ENCODE measurements at regions not wholly inside any gene's neighbourhood (a gene's known extent, or its start where the extent isn't known, plus 50 kb on each side); places are given as distances from the start of the nearest gene placed in this dataset.
"Not testable (repeated sequence)": the region's sequence is repeated elsewhere in the genome, so short reads cannot be mapped to it uniquely, and the experiment has no call there.

DNA sequence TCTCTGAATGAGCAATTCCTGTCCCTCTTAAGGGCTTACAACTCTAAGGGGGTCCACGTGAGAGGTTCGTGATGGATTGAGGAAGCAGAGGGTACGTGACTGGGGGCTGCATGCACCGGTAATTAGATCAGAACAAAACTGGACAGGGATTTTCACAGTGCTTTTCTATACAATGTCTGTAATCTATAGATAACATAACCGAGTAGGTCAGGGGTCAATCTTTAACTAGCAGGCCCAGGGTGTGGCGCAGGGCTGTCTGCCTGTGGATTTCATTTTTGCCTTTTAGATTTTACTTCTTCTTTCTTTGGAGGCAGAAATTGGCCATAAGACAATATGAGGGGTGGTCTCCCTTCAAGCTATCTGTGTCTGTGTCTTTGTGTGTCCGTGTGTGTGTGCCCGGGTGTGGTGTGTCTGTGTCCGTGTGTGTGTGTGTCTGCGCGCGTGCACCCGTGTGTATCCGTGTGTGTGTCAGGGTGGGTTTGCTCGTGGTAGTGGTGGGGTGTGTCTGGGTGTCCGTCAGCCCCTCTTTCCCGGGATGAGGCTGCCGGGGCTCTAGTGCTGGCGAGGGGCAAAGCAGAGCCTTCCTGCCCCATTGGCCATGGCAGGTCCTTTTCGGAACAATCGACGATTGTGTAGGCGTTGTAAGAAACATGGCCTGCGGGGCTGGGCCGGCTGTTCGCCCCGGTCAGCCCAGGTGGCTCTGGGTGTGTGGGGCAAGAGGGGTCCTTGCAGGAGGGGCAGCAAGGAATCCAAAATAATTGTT lies 1382.0 kb upstream of the DEFB115 start:
- not testable (repeated sequence) for H3K27me3 ChIP-seq (ENCODE audit: control insufficient read depth in 3 of 3, insufficient read depth in 3 of 3, low read length in 3 of 3); H3K27ac ChIP-seq (ENCODE audit: low read depth in 1 of 3, low read length in 2 of 3); H3K36me3 ChIP-seq (ENCODE audit: control insufficient read depth in 3 of 3, insufficient read depth in 2 of 3, low read depth in 1 of 3, low read length in 3 of 3); DNase-seq; FAIRE-seq; H3K4me3 ChIP-seq (ENCODE audit: low read depth in 1 of 3, low read length in 3 of 3); H3K4me1 ChIP-seq (ENCODE audit: control insufficient read depth in 3 of 3, insufficient read depth in 2 of 3, low read depth in 1 of 3, low read length in 2 of 3)
- peaks cover 18 to 36% of the 10 kb centered on the region in 2 donors for H3K9me3 ChIP-seq (ENCODE audit: control insufficient read depth in 2 of 2, insufficient read depth in 1 of 2, low read depth in 1 of 2, low read length in 1 of 2)
- WGBS, 3 donors = 78 to 81% (median 81%) methylated on average over 27 of the region's 27 CpGs

GRCh38 chr20:29876084-29876910 lies 1381.2 kb upstream of the DEFB115 start:
- not testable (repeated sequence) for FAIRE-seq; H3K27me3 ChIP-seq (ENCODE audit: control insufficient read depth in 3 of 3, insufficient read depth in 3 of 3, low read length in 3 of 3); H3K4me1 ChIP-seq (ENCODE audit: control insufficient read depth in 3 of 3, insufficient read depth in 2 of 3, low read depth in 1 of 3, low read length in 2 of 3); H3K36me3 ChIP-seq (ENCODE audit: control insufficient read depth in 3 of 3, insufficient read depth in 2 of 3, low read depth in 1 of 3, low read length in 3 of 3); DNase-seq; H3K4me3 ChIP-seq (ENCODE audit: low read depth in 1 of 3, low read length in 3 of 3); H3K27ac ChIP-seq (ENCODE audit: low read depth in 1 of 3, low read length in 2 of 3)
- WGBS, 3 donors = 85 to 89% (median 89%) methylated on average over 39 to 41 of the region's 41 CpGs
- peaks cover 18 to 38% of the 10 kb centered on the region in 2 donors for H3K9me3 ChIP-seq (ENCODE audit: control insufficient read depth in 2 of 2, insufficient read depth in 1 of 2, low read depth in 1 of 2, low read length in 1 of 2)

- H3K4me3 ChIP-seq (ENCODE audit: low read depth in 1 of 3, low read length in 3 of 3) = no peak overlapping the region
- FAIRE-seq (no peak), DNase-seq (no peak)
- H3K4me1 ChIP-seq (ENCODE audit: control insufficient read depth in 3 of 3, insufficient read depth in 2 of 3, low read depth in 1 of 3, low read length in 2 of 3) = no peaks in the 10 kb centered on the region
- no peak overlapping the region for H3K27ac ChIP-seq (ENCODE audit: low read depth in 1 of 3, low read length in 2 of 3)
- H3K27me3 ChIP-seq (ENCODE audit: control insufficient read depth in 3 of 3, insufficient read depth in 3 of 3, low read length in 3 of 3) = no peaks in the 10 kb centered on the region
- WGBS, 3 donors = 79 to 82% (median 81%) methylated on average over 10 of the region's 10 CpGs
- no peaks in the 10 kb centered on the region for H3K36me3 ChIP-seq (ENCODE audit: control insufficient read depth in 3 of 3, insufficient read depth in 2 of 3, low read depth in 1 of 3, low read length in 3 of 3)
- H3K9me3 ChIP-seq (ENCODE audit: control insufficient read depth in 2 of 2, insufficient read depth in 1 of 2, low read depth in 1 of 2, low read length in 1 of 2) = peaks cover 18 to 37% of the 10 kb centered on the region in 2 donors
Measured at GRCh38 chr20:29876911-29877285, 1380.6 kb upstream of the DEFB115 start.

GRCh38 chr20:29877411-29878280 lies 1379.8 kb upstream of the DEFB115 start:
- not testable (repeated sequence) for DNase-seq; FAIRE-seq; H3K4me3 ChIP-seq (ENCODE audit: low read depth in 1 of 3, low read length in 3 of 3); H3K27me3 ChIP-seq (ENCODE audit: control insufficient read depth in 3 of 3, insufficient read depth in 3 of 3, low read length in 3 of 3); H3K36me3 ChIP-seq (ENCODE audit: control insufficient read depth in 3 of 3, insufficient read depth in 2 of 3, low read depth in 1 of 3, low read length in 3 of 3); H3K27ac ChIP-seq (ENCODE audit: low read depth in 1 of 3, low read length in 2 of 3); H3K4me1 ChIP-seq (ENCODE audit: control insufficient read depth in 3 of 3, insufficient read depth in 2 of 3, low read depth in 1 of 3, low read length in 2 of 3)
- WGBS, 3 donors = 61 to 74% (median 72%) methylated on average over 28 to 31 of the region's 31 CpGs
- H3K9me3 ChIP-seq (ENCODE audit: control insufficient read depth in 2 of 2, insufficient read depth in 1 of 2, low read depth in 1 of 2, low read length in 1 of 2) = peaks cover 18 to 37% of the 10 kb centered on the region in 2 donors

DNA sequence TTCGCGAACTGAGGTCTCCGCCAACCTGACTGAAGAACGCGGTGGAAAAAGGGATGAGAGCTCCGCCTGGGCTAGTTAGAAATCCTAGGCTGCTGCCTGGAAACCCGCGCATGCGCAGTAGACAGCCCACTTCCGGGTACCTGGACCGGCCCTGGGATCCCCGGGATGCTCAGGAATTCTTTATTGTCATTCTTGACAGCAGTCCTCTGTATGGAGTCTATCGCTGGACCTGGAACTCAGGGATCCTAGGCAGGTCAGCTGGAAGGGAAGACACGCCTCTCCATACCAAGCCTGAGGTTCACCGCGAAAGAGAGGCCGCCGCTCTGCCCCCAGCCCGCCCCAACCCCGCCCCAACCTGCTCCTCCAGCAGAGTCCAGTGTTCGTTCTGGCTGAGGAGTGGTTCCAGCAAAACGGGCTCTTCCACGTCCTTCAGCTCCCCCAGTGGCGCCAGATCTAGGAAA lies 1379.2 kb upstream of the DEFB115 start:
- H3K4me1 ChIP-seq (ENCODE audit: control insufficient read depth in 3 of 3, insufficient read depth in 2 of 3, low read depth in 1 of 3, low read length in 2 of 3) = no peaks in the 10 kb centered on the region
- no peaks in the 10 kb centered on the region for H3K27me3 ChIP-seq (ENCODE audit: control insufficient read depth in 3 of 3, insufficient read depth in 3 of 3, low read length in 3 of 3)
- peak in 1 of 2 donors; percentile 27 for DNase-seq
- H3K9me3 ChIP-seq (ENCODE audit: control insufficient read depth in 2 of 2, insufficient read depth in 1 of 2, low read depth in 1 of 2, low read length in 1 of 2) = peaks cover 18 to 37% of the 10 kb centered on the region in 2 donors
- WGBS, 3 donors = 40 to 57% (median 55%) methylated on average over 24 of the region's 24 CpGs
- no peak overlapping the region for H3K4me3 ChIP-seq (ENCODE audit: low read depth in 1 of 3, low read length in 3 of 3)
- H3K27ac ChIP-seq (ENCODE audit: low read depth in 1 of 3, low read length in 2 of 3) = no peak overlapping the region
- no peaks in the 10 kb centered on the region for H3K36me3 ChIP-seq (ENCODE audit: control insufficient read depth in 3 of 3, insufficient read depth in 2 of 3, low read depth in 1 of 3, low read length in 3 of 3)
- no peak for FAIRE-seq

DNA sequence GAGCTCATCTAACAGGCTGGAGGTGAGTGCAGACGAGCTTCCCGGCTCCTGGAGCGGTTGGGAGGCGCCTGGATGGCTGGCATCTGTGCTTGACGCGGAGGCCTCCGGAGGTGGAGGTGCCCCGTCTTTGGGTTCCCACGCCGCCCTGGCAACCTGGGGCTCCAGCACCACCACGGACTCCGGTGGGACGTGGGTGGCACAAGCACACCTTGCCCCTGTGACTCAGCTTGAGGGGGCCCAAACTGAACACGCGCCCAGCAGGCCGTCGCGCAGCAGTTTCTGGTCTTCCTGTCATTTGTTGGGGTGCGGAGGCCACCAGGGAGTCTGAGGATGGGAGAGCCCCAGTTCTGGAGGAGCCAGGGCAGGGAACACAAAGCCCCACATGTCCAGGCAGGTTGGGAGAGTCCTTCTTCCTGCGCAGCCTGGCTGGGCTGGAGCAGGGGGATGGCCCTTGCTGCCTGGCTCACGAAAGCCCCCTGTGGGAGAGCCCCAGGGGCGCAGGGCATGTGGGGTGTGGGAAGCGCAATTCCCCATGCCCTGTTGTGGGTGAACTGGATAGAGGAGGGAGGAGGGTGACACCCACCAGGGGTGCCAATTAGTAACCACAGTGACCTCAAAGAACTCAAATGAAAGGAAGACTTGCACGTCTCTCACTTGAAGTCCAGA lies 1378.6 kb upstream of the DEFB115 start:
- DNase-seq = peak in 1 of 2 donors; percentile 8
- Histone ChIP-seq H3K36me3 (ENCODE audit: control insufficient read depth in 3 of 3, insufficient read depth in 2 of 3, low read depth in 1 of 3, low read length in 3 of 3) (no peaks in the 10 kb centered on the region), H3K4me1 (ENCODE audit: control insufficient read depth in 3 of 3, insufficient read depth in 2 of 3, low read depth in 1 of 3, low read length in 2 of 3) (no peaks in the 10 kb centered on the region), H3K4me3 (ENCODE audit: low read depth in 1 of 3, low read length in 3 of 3) (no peak overlapping the region), H3K27me3 (ENCODE audit: control insufficient read depth in 3 of 3, insufficient read depth in 3 of 3, low read length in 3 of 3) (no peaks in the 10 kb centered on the region), H3K9me3 (ENCODE audit: control insufficient read depth in 2 of 2, insufficient read depth in 1 of 2, low read depth in 1 of 2, low read length in 1 of 2) (peaks cover 16 to 42% of the 10 kb centered on the region in 2 donors), H3K27ac (ENCODE audit: low read depth in 1 of 3, low read length in 2 of 3) (no peak overlapping the region)
- FAIRE-seq = no peak
- WGBS, 3 donors = 49 to 64% (median 63%) methylated on average over 24 of the region's 24 CpGs

DNA sequence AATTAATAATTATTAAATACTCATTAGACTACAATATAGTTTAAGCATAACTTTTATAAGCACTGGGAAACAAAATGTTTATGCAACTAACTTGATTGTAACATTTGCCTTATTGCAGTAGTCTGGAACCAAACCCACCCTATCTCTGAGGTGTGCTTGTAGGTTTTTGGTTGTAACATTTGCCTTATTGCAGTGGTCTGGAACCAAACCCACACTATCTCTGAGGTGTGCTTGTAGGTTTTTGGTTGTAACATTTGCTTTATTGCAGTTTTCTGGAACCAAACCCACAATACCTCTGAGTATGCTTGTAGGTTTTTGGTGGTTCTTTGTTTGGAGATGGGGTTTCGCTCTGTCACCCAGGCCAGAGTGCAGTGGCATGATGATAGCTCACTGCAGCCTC lies 1376.4 kb upstream of the DEFB115 start:
- H3K36me3 ChIP-seq (ENCODE audit: control insufficient read depth in 3 of 3, insufficient read depth in 2 of 3, low read depth in 1 of 3, low read length in 3 of 3); FAIRE-seq; H3K4me1 ChIP-seq (ENCODE audit: control insufficient read depth in 3 of 3, insufficient read depth in 2 of 3, low read depth in 1 of 3, low read length in 2 of 3); H3K27me3 ChIP-seq (ENCODE audit: control insufficient read depth in 3 of 3, insufficient read depth in 3 of 3, low read length in 3 of 3); H3K27ac ChIP-seq (ENCODE audit: low read depth in 1 of 3, low read length in 2 of 3); H3K4me3 ChIP-seq (ENCODE audit: low read depth in 1 of 3, low read length in 3 of 3): not testable (repeated sequence)
- 72 to 96% (median 84%) methylated on average over 1 of the region's 1 CpG for WGBS, 3 donors
- peaks cover 11 to 36% of the 10 kb centered on the region in 2 donors for H3K9me3 ChIP-seq (ENCODE audit: control insufficient read depth in 2 of 2, insufficient read depth in 1 of 2, low read depth in 1 of 2, low read length in 1 of 2)
- peak; percentile 15 to 22 for DNase-seq
